ENCODE measurements at regions not wholly inside any gene's neighbourhood (a gene's known extent, or its start where the extent isn't known, plus 50 kb on each side); places are given as distances from the start of the nearest gene placed in this dataset.

GRCh38 chr14:96949594-96949993, 152.4 kb downstream of the VRK1 start:
- no peak for TF ChIP-seq EZH2 (IDR thresholded peaks at IDR 0.05; ENCODE audit: insufficient read depth, low read length)
- no peak for TF ChIP-seq CTCF (IDR thresholded peaks at IDR 0.05; ENCODE audit: insufficient read depth, low read depth, low read length)

Measured in astrocyte (in vitro differentiated cells and primary cell).